Right lobe of liver (tissue), 4 donors: ENCODE measurements at regions not wholly inside any gene's neighbourhood (a gene's known extent, or its start where the extent isn't known, plus 50 kb on each side); places are given as distances from the start of the nearest gene placed in this dataset.

ENCODE experiments used
- CTCF ChIP-seq, 4 donors: fragments of 200-600 bp in 3 of 4; fragments of 450-650 bp in 1 of 4; IDR thresholded peaks; one replicate each; pipeline versions ENCODE4 v1.5.1 to v1.8.0; 2016 to 2022; ENCODE audit warnings: antibody characterized with exemption in 4 of 4, mild to moderate bottlenecking in 2 of 4
- POLR2A ChIP-seq: fragments of 450-650 bp; IDR thresholded peaks from one replicate; pipeline ENCODE4 v1.6.1; 2017; ENCODE audit warnings: antibody characterized with exemption, mild to moderate bottlenecking
- donor health status: DM: no; HTN: no; CAD: no.
- donor health status: DM: no; HTN: no; CAD: no.
- donor health status: DM: no; HTN: yes; CAD: no.

DNA sequence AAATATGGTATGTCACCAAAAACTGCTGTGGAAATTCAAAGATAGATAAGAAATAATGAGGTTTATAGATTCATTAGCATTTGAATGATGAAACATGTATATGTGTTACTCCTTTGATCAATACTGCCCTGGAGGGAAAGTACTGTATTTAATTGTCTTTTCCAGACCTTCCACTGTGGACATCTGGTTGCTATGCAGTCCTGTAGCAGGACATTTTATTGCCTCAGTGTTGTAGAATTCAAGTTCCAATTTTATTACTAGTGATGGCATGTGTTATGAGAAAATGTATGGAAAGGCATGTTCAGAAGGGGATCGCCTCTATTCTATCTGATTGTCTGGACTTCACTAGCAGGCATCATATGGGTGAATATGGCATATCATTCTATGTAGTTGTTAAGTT lies 391.0 kb downstream of the TFAP2B start:
- TF ChIP-seq CTCF (IDR thresholded peaks at IDR 0.05) (no peak), POLR2A (no peak)
